DMS 273 (cell line): ENCODE measurements at regions not wholly inside any gene's neighbourhood (a gene's known extent, or its start where the extent isn't known, plus 50 kb on each side); places are given as distances from the start of the nearest gene placed in this dataset.

Experiments used
- DNase-seq: peaks from one replicate; lab custom pipeline; 2025; ENCODE audit not compliant: unreplicated experiment; lab: John Stamatoyannopoulos, UW

DNA sequence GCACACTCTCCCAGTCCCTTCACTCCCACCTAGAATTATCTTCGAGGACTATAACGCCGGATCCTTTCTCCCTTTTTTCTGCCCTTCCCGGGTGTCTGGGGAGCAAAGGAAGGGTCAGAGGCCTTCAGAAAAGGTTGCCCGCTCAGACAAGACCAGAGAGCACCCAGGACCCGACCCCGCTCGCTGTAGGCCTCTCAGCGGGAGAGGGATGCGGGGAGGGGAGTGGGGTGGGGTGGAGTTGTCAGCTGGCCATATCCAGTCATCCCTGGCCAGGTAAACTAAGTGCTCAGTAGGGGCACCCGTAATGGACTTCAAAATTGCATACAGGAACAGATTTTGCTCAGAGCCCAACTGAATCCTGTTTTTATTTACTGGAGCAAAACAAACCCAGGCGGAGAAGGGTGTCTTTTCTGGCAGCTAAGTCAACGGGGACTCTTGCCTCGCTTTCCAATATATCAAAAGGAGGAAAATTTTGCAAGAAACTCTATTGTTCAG, 65.0 kb downstream of the NOL4 start:
- DNase-seq, result no peak

DNA sequence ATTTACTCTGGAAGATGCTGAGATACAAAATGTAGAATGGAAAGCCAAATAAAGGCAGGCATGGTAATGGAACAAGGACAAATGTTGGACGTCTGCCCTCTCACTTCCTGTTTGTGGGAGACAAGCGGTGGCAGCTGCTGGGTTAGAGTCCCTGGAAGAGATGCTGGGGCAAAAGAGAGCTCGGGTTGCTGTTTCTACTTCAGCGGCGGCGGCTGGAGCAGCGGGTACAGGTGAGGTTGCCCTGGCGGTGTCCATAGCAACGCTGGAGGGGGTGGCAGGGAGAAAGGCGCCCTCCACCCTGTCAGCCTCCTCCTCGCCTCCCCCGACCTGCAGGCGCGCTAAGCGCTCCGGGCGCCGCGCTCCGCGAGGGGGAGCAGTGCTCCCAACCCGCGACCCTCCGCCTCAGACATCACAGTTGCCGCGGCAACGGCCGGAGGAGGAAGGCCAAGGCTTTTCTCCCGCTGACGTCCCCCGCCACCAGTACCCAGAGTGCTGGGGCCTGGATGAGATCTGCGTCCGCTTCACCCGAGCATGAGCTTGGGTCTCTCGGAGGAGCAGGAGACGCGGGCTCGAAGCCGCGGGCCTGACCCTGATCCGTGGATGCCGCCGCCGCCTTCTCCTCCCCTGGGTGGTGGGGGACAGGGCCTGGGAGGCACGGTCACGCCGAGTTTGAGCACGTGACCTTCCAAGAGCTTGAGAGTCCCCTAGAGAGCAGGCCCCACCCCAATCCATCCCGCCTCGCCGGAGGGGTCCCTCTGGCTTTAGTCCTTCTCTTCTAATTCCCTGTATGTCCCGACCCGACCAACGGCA, 65.6 kb downstream of the NOL4 start:
- DNase-seq, result peak; percentile 72

DNA sequence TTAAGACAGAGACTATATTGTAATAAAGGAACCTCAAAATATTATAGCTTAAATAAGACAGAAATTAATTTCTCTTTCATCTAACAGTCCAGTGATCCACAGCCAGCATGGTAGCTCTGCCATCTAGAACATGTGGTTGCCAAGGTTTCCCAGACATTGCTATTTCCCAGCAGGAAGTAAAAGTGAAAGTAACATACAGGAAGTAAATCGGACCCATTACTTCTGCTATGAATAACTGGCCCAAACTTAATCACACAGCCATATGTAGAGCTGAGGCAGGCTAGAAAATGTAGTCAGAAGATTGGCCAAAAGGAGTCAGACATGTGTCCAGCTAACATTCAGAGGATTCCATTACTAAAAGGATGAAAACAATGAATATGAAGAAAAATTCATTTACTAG, 71.0 kb downstream of the NOL4 start:
- DNase-seq, result no peak

DNA sequence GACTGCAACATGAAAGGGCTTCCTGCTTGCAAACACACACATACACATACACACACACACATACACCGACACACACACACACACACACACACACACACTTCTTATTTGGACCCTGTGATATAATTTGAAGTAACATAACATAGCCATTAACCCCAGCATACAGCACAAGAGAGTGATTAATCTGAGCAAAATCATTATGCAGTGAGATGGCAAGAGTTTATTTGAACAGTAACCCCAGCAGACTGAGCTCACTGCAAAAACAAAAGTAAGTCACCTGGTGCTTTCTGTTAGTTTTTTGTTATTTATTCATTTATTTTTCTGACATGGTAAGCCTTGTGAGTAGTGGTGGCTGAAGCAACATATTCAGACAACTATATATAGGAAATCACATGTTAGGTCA, 93.7 kb downstream of the NOL4 start:
- no peak for DNase-seq

GRCh38 chr18:34128436-34128835, 96.3 kb downstream of the NOL4 start:
- no peak for DNase-seq

- no peak for DNase-seq
These were observed 98.6 kb downstream of the NOL4 start for GRCh38 chr18:34126121-34126520.

DNA sequence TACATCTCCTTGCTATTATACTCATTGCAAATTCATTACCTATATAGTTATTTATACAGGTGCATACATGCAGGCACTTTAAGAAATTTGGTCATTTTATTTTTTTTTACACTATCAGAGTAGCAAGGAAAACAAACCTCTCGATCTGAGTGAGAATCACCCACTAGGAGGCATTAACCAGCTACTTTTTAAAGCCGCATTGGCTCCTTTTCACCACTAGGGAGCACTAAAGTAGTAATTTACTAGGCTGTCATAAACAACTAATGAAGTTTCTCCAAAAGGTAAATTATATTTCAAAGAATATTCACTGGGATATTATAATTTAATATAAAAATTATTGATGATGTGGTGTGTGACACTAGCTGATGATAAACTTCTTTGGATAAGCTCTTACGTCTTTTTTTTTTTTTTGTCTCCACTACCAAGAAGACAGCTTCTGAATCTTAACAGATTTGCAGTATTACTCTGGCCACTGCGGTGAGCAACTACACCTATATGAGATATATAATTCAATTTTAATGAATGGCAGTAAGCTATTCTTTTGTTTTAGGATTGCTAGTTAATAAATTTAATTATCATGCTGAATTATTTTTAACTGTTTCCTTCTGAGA, 101.9 kb downstream of the NOL4 start:
- DNase-seq, result peak; percentile 80

DNA sequence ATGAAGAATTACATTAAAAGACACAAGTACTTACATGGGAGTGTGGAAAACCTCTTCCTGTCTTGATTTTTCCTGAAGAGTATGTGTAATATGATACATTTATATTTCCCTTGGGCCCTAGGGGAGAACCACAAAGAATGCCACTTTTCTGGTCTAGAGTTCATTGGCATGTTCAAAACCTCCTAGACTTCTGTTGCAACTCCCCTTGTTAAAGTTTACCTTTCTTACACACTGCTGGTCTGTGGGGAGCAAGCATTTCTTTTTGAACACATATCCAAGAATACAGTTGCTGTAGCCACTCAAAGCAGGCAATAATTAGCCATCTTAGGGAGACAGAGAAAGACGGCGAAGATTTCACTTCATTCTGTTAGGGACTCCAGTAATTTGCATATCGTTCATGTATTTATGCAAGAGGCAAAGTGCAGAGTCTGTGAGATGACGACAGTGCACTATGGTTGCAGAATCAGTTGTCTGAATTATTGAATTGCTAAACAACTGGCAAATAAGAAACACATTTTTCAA, 103.5 kb downstream of the NOL4 start:
- DNase-seq, result no peak

DNA sequence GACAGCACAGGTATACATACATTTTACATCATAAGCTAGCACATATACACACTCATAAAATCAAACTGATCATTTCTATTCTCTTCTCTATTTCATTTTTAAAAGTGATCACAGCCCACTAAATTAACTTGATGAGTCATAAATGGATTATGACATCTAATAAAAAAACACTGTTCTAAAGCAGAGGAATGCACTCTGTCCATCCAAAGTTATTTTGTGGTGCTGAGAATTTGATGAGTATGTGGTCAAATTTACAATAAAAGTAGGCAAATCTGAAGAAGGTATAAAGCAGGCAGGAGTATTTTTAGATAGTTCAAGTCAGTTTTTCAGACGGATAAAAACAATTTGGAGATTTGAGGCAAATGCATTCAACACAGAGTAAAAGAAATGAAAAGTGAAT, 104.4 kb downstream of the NOL4 start:
- no peak for DNase-seq

- DNase-seq, result peak; percentile 14
These were observed 107.4 kb downstream of the NOL4 start for GRCh38 chr18:34117319-34117718.

DNA sequence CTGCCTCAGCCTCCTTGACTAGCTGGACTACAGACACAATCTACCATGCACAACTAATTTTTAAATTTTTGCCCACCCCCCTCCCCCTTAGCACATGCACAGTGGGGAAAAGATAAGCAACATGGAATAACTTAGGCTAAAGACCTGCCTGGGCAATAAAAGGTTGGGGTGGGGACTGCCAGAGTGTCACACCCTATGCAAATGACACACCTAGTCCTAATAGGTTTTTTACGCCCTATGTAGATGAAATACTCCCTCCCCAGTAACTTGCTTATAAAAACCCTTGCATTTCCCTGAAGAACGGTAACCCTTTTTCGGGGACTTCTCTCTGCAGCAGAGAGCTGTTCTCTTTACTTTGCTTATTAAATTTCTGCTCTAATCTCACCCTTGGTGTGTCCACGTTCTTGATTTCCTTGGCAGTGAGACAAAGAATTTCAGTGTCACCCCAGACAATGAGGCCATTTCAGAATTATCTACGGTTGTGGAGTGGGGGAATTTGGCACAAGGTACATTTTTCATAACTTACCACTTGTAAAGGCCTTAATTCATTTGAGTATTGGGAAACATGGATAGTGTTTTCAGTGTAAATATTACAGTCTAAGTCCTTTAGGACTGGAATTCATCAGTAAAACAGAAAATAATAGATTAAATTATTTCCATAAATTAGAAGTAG, 109.2 kb downstream of the NOL4 start:
- no peak for DNase-seq

GRCh38 chr18:34114996-34115395, 109.7 kb downstream of the NOL4 start:
- no peak for DNase-seq

DNA sequence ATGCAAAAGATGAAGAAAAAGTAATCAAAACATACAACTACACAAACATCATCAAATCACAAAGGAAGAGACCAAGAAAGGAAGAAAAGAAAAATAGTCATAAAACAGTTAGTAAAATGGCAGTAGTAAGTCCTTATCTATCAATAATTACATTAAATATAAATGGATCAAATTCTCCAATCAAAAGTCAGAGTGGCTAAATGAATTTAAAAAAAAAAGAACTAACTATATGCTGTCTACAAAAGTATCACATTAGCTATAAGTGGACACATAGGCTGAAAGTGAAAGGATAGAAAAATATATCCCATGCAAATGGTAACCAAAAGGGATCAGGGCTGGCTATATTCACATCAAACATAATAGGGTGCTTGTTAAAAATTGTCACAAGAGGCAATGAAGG, 116.5 kb downstream of the NOL4 start:
- DNase-seq, result no peak

GRCh38 chr18:34098109-34098508, 126.6 kb downstream of the NOL4 start:
- DNase-seq, result no peak

- DNase-seq, result peak; percentile 1
These were observed 127.4 kb downstream of the NOL4 start for GRCh38 chr18:34097312-34097711.

DNA sequence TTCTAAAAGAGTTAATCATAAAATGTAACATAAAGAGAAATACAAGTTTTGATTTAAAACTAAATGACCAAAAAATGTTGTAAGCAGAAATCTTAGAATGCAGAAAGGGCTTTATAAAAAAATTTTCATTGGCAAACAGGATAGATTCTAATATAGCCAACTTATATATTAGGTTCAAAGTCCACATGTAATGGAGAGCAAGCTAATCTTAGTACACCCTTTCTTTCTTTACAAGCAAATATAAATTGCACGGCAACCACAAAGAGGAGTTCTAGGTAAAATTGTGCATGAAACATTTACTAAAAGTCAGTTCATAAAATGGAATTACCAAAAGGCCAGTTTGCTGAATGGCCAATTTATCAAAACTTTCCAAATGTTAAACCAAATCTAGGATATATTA, 130.6 kb downstream of the NOL4 start:
- DNase-seq, result no peak

DNA sequence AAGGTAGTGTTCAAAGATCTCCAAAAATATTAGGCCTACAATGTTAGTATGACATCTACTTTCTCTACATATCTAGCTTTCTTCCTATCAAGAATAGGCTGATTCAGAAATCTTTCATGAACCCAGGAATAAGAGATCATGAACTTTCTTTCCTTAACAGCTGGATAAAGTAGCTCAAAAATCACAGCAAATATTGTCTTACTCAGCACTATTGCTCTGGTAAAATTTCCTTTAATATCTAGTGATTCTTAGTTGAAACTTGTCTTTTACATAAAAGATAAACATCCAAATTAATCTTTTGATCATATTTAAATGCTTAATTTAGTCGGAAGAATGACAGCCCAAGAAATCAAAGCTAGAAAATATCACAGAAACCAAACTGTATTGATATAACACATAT, 131.9 kb downstream of the NOL4 start:
- no peak for DNase-seq

DNA sequence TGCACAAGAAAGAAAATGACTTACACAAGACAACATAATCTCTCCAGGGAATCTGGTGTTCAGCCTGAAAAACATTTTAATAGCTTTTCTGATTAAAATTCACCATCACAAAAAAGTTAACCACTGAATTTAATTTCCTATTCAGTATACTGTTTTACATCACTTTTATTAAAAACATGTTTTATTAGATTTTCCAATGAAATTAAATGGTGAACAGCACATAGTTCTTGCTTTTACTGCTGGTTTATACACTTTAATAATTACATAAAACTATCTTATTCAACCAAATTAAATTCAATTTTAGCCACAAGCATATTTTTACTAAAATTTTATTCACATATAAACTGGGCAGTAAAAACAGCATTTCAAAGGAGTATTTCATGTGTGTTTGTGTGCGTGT, 138.3 kb downstream of the NOL4 start:
- DNase-seq, result no peak

DNA sequence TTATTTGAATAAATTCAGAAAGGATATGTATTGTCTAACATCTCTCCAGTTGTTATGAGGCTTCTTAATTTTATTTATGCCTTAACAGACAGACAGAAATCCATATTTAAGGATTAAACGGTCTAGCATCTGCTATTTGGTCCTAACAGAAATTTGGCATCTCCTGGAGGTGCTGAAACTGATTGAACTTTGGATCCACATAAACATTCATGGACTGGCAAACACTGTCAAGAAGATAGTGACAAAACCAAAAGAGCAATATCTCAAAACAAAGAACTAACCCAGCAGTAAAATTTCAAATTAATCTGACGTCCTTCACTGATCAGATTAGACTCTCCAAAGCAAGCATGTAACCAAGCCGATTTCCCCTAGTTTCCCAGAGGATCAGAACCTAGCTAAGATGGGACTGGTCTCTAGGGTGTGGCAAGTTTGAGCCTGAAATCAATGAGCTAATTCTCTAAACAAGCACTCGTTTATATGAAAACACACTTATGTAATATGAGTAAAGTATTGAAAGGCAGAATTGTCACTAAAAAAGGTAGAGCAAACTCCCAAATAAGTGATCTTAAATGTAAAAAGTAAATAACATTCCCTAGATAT, 139.5 kb downstream of the NOL4 start:
- DNase-seq, result no peak

- DNase-seq, result no peak
These were observed 140.1 kb downstream of the NOL4 start for GRCh38 chr18:34084635-34085034.

- DNase-seq, result no peak
These were observed 140.7 kb downstream of the NOL4 start for GRCh38 chr18:34083910-34084535.
